ENCODE measurements at regions not wholly inside any gene's neighbourhood (a gene's known extent, or its start where the extent isn't known, plus 50 kb on each side); places are given as distances from the start of the nearest gene placed in this dataset.

- Mint-ChIP-seq H3K27ac (ENCODE audit: unreplicated experiment) (no peak overlapping the region), H3K4me3 (ENCODE audit: unreplicated experiment) (no peak overlapping the region), H3K9me3 (ENCODE audit: unreplicated experiment) (no peaks in the 10 kb centered on the region), H3K27me3 (ENCODE audit: unreplicated experiment) (no peaks in the 10 kb centered on the region), H3K4me1 (ENCODE audit: low read depth, unreplicated experiment) (no peaks in the 10 kb centered on the region), H3K36me3 (ENCODE audit: unreplicated experiment) (no peaks in the 10 kb centered on the region)
- no peak for DNase-seq
- TF ChIP-seq CTCF (IDR thresholded peaks at IDR 0.05; ENCODE audit: partially characterized antibody, unreplicated experiment) = no peak
Measured at GRCh38 chr17:14935139-14935841, 329.8 kb downstream of the PMP22 start.

GRCh38 chr17:14933676-14934075, 331.4 kb downstream of the PMP22 start:
- Mint-ChIP-seq H3K9me3 (ENCODE audit: unreplicated experiment) (no peaks in the 10 kb centered on the region), H3K4me3 (ENCODE audit: unreplicated experiment) (no peak overlapping the region), H3K4me1 (ENCODE audit: low read depth, unreplicated experiment) (no peaks in the 10 kb centered on the region), H3K36me3 (ENCODE audit: unreplicated experiment) (no peaks in the 10 kb centered on the region), H3K27me3 (ENCODE audit: unreplicated experiment) (no peaks in the 10 kb centered on the region), H3K27ac (ENCODE audit: unreplicated experiment) (no peak overlapping the region)
- no peak for DNase-seq
- no peak for TF ChIP-seq CTCF (IDR thresholded peaks at IDR 0.05; ENCODE audit: partially characterized antibody, unreplicated experiment)

- H3K27me3 Mint-ChIP-seq (ENCODE audit: unreplicated experiment) = no peaks in the 10 kb centered on the region
- H3K4me3 Mint-ChIP-seq (ENCODE audit: unreplicated experiment) = no peak overlapping the region
- TF ChIP-seq CTCF (IDR thresholded peaks at IDR 0.05; ENCODE audit: partially characterized antibody, unreplicated experiment) = peak; percentile 80
- H3K9me3 Mint-ChIP-seq (ENCODE audit: unreplicated experiment) = no peaks in the 10 kb centered on the region
- no peak overlapping the region for H3K27ac Mint-ChIP-seq (ENCODE audit: unreplicated experiment)
- DNase-seq = peak; percentile 46
- H3K4me1 Mint-ChIP-seq (ENCODE audit: low read depth, unreplicated experiment) = no peaks in the 10 kb centered on the region
- H3K36me3 Mint-ChIP-seq (ENCODE audit: unreplicated experiment) = no peaks in the 10 kb centered on the region
Measured at GRCh38 chr17:14926526-14927122, 338.5 kb downstream of the PMP22 start.

- Mint-ChIP-seq H3K27me3 (ENCODE audit: unreplicated experiment) (no peaks in the 10 kb centered on the region), H3K36me3 (ENCODE audit: unreplicated experiment) (no peaks in the 10 kb centered on the region), H3K27ac (ENCODE audit: unreplicated experiment) (no peak overlapping the region), H3K4me1 (ENCODE audit: low read depth, unreplicated experiment) (no peaks in the 10 kb centered on the region), H3K4me3 (ENCODE audit: unreplicated experiment) (no peak overlapping the region), H3K9me3 (ENCODE audit: unreplicated experiment) (no peaks in the 10 kb centered on the region)
- TF ChIP-seq CTCF (IDR thresholded peaks at IDR 0.05; ENCODE audit: partially characterized antibody, unreplicated experiment) = no peak
- DNase-seq = no peak
Measured at GRCh38 chr17:14926073-14926472, 339.1 kb downstream of the PMP22 start.

GRCh38 chr17:14925498-14925897, 339.6 kb downstream of the PMP22 start:
- no peak for TF ChIP-seq CTCF (IDR thresholded peaks at IDR 0.05; ENCODE audit: partially characterized antibody, unreplicated experiment)
- H3K36me3 Mint-ChIP-seq (ENCODE audit: unreplicated experiment) = no peaks in the 10 kb centered on the region
- DNase-seq = no peak
- H3K9me3 Mint-ChIP-seq (ENCODE audit: unreplicated experiment) = no peaks in the 10 kb centered on the region
- H3K4me1 Mint-ChIP-seq (ENCODE audit: low read depth, unreplicated experiment) = no peaks in the 10 kb centered on the region
- H3K4me3 Mint-ChIP-seq (ENCODE audit: unreplicated experiment) = no peak overlapping the region
- H3K27me3 Mint-ChIP-seq (ENCODE audit: unreplicated experiment) = no peaks in the 10 kb centered on the region
- no peak overlapping the region for H3K27ac Mint-ChIP-seq (ENCODE audit: unreplicated experiment)

All from glutamatergic neuron (in vitro differentiated cells).